Activated T-cell treated with anti-CD3 and anti-CD28 coated beads, Interleukin-2, amount 50 U/mL, for 72 hours (primary cell): ENCODE measurements at regions not wholly inside any gene's neighbourhood (a gene's known extent, or its start where the extent isn't known, plus 50 kb on each side); places are given as distances from the start of the nearest gene placed in this dataset.
"Not testable (repeated sequence)": the region's sequence is repeated elsewhere in the genome, so short reads cannot be mapped to it uniquely, and the experiment has no call there.

ENCODE experiments used
- ATAC-seq, 2 donors: fragments of 150-1000 bp; cut with Tn5 transposase; replicated peaks in 1 of 2; 2 replicates each; pipeline ENCODE4 v1.10.0; 2021; ENCODE audit warnings: moderate library complexity in 2 of 2, mild to moderate bottlenecking in 1 of 2
- DNase-seq, 2 donors: peaks; one replicate each; pipeline ENCODE4 v3.0.0; 2021 to 2022; ENCODE audit warnings: mixed read lengths in 1 of 2
- H3K27ac Mint-ChIP-seq: one replicate; pipeline ENCODE4 v1.8.0; 2022; ENCODE audit warnings: mild to moderate bottlenecking, moderate library complexity, mixed read lengths
- H3K27me3 Mint-ChIP-seq: one replicate; pipeline ENCODE4 v1.8.0; 2022; ENCODE audit warnings: low read depth, mixed read lengths
- H3K36me3 Mint-ChIP-seq, 2 donors: one replicate each; pipeline ENCODE4 v1.8.0; 2022; ENCODE audit warnings: mixed read lengths in 2 of 2, mild to moderate bottlenecking in 1 of 2; ENCODE audit not compliant: insufficient read depth in 2 of 2
- H3K4me1 Mint-ChIP-seq: one replicate; pipeline ENCODE4 v1.8.0; 2022; ENCODE audit warnings: low read depth, mixed read lengths
- H3K4me3 Mint-ChIP-seq, 2 donors: one replicate each; pipeline ENCODE4 v1.8.0; 2022; ENCODE audit warnings: mild to moderate bottlenecking in 2 of 2, mixed read lengths in 2 of 2, moderate library complexity in 2 of 2
- H3K9me3 Mint-ChIP-seq, 2 donors: one replicate each; pipeline ENCODE4 v1.8.0; 2022; ENCODE audit warnings: mixed read lengths in 2 of 2

DNA sequence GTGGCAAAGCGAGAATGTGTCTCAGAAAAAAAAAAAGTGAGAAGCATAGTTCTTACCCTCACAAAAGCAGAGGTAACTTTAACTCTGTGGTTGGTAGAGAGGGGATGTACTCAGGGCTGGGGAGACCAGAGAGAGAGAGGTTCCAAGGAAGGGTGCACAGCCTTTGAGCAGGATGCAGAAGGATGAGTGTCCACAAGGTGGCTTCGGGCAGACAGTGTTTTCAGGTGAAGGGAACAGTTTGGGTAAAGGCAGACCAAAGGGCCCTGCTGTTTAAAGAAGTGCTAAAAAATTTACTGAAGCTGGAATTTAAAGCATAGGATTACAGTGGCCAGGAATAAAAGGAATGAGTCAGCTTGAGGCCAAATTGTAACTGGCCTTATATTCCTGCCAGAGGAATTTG, 2240.6 kb downstream of the EPHA3 start:
- not testable (repeated sequence) for H3K36me3 Mint-ChIP-seq, H3K27me3 Mint-ChIP-seq, DNase-seq, H3K4me3 Mint-ChIP-seq, H3K4me1 Mint-ChIP-seq, ATAC-seq, H3K27ac Mint-ChIP-seq
- H3K9me3 Mint-ChIP-seq: peaks cover 14 to 17% of the 10 kb centered on the region in 2 donors

DNA sequence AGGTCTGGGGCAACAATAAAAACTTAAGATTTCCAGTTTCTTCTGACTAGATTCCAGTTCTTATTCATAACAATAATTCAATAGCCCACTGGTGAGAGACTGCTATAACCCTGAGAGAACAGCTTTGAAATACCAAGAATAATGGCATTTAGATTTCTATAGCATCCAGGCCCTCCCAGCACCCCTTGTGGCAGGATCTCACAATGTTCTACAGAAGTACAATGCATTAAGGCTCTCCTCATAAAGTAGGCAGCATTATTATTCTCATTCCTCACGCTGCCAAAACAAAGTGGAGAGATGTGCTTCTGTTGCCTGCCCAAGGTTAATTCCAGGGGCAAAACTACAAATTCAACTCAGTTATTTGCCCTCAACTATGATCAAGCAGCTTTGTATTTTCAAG, 2241.7 kb downstream of the EPHA3 start:
- H3K36me3 Mint-ChIP-seq, H3K27me3 Mint-ChIP-seq, DNase-seq, ATAC-seq, H3K27ac Mint-ChIP-seq, H3K4me1 Mint-ChIP-seq, H3K4me3 Mint-ChIP-seq: not testable (repeated sequence)
- H3K9me3 Mint-ChIP-seq: peaks cover 10 to 16% of the 10 kb centered on the region in 2 donors

DNA sequence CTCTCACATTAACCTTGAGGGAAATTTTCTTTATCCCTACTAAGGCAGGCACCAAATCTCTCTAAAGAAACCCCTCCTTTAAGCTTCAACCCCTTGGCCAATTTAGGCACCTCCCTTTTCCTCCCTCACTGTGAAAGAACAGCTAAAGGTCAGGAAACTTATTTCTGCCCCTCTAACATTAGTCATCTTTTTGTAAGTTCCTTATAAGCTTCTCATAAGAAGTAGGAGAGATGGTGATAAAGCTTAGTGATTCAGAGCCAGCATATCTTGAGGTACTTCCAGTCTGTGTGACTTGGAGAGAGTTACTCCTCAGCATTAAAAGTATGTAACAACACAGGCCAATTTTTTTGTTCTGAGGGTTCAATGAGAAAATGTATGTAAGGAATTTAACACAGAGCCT, 2244.7 kb downstream of the EPHA3 start:
- not testable (repeated sequence) for ATAC-seq, H3K27ac Mint-ChIP-seq, H3K27me3 Mint-ChIP-seq, H3K36me3 Mint-ChIP-seq, DNase-seq, H3K4me1 Mint-ChIP-seq, H3K4me3 Mint-ChIP-seq
- H3K9me3 Mint-ChIP-seq: peaks cover 10 to 14% of the 10 kb centered on the region in 2 donors

DNA sequence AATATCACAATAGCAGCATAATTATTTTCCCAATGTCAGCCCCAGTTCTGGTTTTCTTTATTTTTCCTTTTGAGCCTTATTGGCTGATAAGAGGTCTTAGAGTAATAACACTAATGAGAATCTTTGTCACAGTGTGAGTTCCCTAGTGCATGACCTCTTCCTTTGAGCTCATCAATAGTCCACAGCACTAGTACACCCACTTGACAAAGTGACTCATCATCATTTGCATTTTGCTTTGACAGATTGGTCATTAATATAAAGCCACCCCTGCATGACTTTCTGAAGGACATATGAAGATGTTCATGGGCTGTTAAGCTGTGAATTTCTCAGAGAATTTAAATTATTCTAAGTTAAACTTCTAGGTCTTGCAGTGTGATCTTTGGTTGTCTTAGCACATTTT, 2251.9 kb downstream of the EPHA3 start:
- DNase-seq, H3K27me3 Mint-ChIP-seq, H3K36me3 Mint-ChIP-seq: not testable (repeated sequence)

DNA sequence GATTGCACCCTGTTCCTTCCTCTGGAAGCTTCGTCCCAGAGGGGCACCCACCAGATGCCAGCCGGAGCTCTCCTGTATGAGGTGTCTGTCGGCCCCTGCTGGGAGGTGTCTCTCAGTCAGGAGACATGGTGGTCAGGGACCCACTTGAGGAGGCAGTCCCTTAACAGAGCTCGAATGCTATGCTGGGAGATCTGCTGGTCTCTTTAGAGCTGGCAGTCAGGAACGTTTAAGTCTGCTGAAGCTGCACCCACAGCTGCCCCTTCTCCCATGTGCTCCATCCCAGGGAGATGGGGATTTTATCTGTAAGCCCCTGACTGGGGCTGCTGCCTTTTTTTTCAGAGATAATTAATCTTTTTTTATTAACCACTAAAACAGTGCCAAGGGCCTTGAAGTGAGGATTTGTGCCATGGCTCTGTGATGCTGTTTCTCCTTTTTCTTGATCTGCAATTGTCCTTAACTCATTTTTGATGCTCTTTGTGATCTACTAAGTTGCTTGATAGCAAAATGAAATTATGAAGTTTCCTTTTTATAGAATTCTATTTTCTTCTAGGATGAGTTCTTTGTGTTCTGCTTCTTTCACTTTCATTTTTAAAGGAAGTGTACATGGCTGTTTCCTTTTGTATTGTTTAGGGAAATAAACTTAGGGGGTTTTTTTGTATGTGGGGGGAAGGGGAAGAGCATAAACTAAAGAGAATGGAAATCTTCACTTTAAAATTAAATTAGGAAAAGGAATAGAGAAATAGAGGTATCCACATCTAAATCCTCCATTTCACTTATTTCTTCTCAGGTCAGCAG, 2275.9 kb downstream of the EPHA3 start:
- not testable (repeated sequence) for H3K36me3 Mint-ChIP-seq, ATAC-seq, H3K4me1 Mint-ChIP-seq, DNase-seq, H3K27me3 Mint-ChIP-seq
- peak overlapping the region; percentile 79 for H3K27ac Mint-ChIP-seq
- peaks cover 12 to 14% of the 10 kb centered on the region in 2 donors for H3K9me3 Mint-ChIP-seq
- peak overlapping the region in 1 of 2 donors; percentile 36 for H3K4me3 Mint-ChIP-seq

More for the DNA sequence above, 2251.9 kb downstream of the EPHA3 start:
- not testable (repeated sequence) for H3K4me3 Mint-ChIP-seq, H3K27ac Mint-ChIP-seq, H3K4me1 Mint-ChIP-seq, ATAC-seq, H3K9me3 Mint-ChIP-seq

DNA sequence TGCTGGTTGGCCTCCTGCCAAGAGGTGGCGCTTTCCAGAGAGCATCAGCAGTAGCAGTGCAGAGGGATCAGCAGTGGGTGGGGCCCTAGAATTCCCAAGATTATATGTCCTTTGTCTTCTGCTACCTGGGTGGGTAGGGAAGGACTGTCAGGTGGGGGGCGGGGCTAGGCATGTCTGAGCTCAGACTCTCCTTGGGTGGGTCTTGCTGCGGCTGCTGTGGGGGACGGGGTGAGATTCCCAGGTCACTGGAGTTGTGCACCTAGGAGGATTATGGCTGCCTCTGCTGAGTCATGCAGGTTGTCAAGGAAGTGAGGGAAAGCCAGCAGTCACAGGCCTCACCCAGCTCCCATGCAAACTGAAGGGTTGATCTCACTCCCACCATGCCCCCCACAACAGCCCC, 2296.5 kb downstream of the EPHA3 start:
- not testable (repeated sequence) for H3K27me3 Mint-ChIP-seq, H3K36me3 Mint-ChIP-seq, H3K27ac Mint-ChIP-seq, H3K4me1 Mint-ChIP-seq, ATAC-seq, H3K9me3 Mint-ChIP-seq, H3K4me3 Mint-ChIP-seq, DNase-seq

DNA sequence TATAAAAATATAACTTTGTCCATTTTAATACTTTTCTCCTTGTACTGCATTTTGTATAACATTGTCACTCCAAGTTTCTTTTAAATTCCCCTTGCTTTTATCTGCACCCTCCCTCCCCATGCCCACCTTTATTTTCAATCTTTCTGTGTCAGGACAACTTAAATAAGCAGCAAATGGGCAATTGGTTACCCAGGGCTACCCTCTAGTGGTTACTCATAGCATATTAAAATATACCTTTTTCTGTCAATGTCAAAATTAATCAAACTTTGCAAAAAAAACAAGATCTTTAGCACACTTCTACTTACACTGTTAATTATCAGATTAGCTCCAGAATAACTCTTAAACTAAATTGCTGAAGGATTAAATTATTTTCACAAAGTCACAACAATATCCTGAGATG, 2334.6 kb downstream of the EPHA3 start:
- not testable (repeated sequence) for H3K27me3 Mint-ChIP-seq, H3K27ac Mint-ChIP-seq, H3K4me3 Mint-ChIP-seq, DNase-seq, H3K4me1 Mint-ChIP-seq, ATAC-seq, H3K9me3 Mint-ChIP-seq, H3K36me3 Mint-ChIP-seq

DNA sequence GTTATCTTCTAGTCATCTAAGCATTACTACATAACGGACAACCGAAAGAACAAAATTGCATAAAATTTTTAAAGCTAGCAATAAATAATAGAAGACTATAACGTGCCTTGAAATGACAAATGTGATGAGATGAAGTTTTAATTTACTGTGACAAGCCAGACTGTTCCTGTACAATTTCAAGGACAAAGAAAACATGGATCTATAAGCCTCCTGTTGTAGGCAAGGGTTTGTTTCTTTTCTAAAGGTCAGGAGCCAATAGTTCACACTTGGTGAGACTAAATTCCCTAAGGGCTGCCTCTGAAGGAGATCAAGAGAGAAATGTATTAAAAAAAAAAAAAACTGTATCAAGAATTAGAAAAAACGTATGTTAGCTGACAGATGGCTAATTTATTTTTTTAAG, 2335.1 kb downstream of the EPHA3 start:
- DNase-seq, H3K4me3 Mint-ChIP-seq, H3K36me3 Mint-ChIP-seq, H3K27ac Mint-ChIP-seq, H3K27me3 Mint-ChIP-seq, ATAC-seq, H3K9me3 Mint-ChIP-seq, H3K4me1 Mint-ChIP-seq: not testable (repeated sequence)

DNA sequence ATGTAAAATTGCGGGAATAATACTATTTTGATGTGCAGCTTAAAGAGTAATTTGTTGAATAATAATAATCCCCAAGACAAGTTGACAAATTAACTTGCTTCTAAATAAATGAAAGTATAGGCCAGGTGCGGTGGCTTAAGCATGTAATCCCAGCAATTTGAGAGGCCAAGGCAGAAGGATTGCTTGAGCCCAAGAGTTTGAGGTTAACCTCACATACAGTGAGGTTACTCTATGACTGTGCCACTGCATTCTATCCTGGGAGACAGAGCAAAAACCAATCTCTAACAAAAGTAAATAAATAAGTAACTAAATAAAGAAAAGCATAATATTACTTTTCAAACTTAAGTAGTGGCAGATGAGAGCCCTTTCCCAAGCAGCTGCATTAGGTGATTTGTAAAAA, 2341.0 kb downstream of the EPHA3 start:
- not testable (repeated sequence) for H3K9me3 Mint-ChIP-seq, ATAC-seq, H3K36me3 Mint-ChIP-seq, H3K27me3 Mint-ChIP-seq, H3K27ac Mint-ChIP-seq, H3K4me1 Mint-ChIP-seq, DNase-seq, H3K4me3 Mint-ChIP-seq

DNA sequence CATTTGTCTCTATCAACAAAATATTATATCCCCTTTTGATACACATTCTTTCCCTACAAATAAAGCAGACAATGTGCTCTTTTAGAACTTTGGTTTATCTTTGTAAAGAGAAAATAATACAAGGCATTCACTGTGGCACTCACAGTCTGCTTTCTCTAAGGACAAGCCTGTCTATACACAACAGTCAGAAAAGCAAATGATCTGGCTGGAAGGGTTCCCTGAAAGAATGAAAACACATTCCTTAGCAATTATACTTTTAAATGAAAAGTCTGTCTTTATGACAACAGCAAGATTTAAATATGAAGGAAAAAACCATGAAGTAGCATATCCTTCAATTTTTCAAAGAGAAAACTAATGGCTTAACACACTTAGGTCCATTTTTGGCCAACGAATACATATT, 2359.1 kb downstream of the EPHA3 start:
- not testable (repeated sequence) for H3K36me3 Mint-ChIP-seq, H3K27ac Mint-ChIP-seq, H3K9me3 Mint-ChIP-seq, ATAC-seq, DNase-seq, H3K4me3 Mint-ChIP-seq, H3K27me3 Mint-ChIP-seq, H3K4me1 Mint-ChIP-seq

DNA sequence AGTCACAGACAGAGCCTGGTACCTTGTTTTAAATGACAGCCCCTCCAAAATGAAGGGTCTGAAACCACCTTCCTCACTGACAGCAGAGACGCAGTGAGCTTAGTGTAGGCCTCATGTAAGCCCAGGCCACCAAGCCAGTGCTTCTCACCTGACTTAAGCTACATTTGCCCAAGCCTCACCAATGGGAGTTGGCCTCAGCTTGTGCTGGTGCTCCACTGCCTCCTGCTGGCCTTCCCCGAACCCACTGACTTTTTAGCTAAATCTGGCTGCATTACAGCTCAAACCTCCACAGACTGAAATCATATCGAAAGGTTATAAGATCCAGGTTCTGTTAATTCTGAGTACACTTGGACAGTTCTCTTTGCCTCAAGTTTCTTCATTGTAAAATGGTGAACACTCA, 2361.8 kb downstream of the EPHA3 start:
- not testable (repeated sequence) for H3K27ac Mint-ChIP-seq, H3K9me3 Mint-ChIP-seq, H3K27me3 Mint-ChIP-seq, DNase-seq, H3K36me3 Mint-ChIP-seq, H3K4me1 Mint-ChIP-seq, H3K4me3 Mint-ChIP-seq, ATAC-seq

DNA sequence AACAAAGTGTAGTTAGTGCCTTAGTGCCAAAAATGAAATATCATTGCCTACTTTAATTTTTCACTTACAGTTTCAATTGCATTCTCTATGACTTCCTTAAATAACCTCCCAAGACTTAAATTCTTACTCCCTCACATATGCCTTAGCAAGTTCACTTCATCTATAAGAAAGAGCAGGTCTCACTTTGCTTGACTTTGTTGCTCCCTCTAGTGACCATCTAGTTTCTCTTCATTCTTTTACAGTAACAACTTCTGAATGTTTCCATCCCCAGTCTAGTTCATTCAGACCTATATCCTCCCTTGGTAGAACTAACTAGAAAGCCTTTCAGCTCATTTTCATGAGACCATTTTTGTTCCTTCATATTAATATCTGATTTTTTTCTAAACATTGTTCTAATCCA, 2377.6 kb downstream of the EPHA3 start:
- H3K36me3 Mint-ChIP-seq, H3K9me3 Mint-ChIP-seq, ATAC-seq, H3K4me3 Mint-ChIP-seq, H3K27ac Mint-ChIP-seq, H3K4me1 Mint-ChIP-seq, DNase-seq, H3K27me3 Mint-ChIP-seq: not testable (repeated sequence)

DNA sequence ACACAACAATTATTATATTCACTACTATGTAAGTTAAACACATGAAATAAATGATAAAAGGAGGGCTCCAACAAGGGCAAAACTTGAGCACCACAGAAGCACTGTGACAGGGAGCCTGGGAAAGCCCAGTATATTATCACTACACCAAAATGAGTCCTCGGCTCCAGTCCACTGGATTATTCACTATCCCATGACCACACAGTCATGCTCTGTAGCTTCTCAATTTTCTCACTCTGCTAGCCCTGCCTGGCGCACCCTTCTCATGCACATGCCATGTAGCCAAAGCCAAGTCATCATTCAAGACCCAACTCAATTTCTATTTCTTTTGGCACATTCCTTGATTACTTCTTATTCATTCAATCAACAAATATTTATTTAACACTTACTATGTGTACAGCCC, 2378.5 kb downstream of the EPHA3 start:
- not testable (repeated sequence) for H3K4me1 Mint-ChIP-seq, H3K27me3 Mint-ChIP-seq, H3K9me3 Mint-ChIP-seq, H3K27ac Mint-ChIP-seq, DNase-seq, H3K36me3 Mint-ChIP-seq, ATAC-seq, H3K4me3 Mint-ChIP-seq

DNA sequence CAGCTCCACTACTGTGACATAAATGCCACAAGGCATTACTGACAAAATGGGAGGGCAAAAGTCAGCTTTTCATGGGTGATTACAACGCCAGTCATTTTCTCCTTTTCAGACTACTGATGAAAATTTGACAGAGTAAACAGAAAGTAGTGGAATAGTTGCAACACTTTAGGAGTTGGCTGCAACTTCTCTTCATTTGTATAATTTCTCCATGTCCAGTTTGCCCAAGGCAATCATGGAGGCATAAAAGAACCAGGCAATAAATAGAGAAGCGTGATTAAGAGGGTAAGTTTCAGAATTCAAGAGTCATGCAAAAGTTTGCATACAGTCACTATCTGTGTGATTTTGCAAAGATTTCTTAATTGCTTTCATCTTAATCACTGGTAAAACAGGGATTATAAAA, 2390.3 kb downstream of the EPHA3 start:
- not testable (repeated sequence) for DNase-seq, H3K36me3 Mint-ChIP-seq, H3K4me1 Mint-ChIP-seq, H3K27me3 Mint-ChIP-seq, H3K4me3 Mint-ChIP-seq, ATAC-seq, H3K27ac Mint-ChIP-seq, H3K9me3 Mint-ChIP-seq
